GM12875 (cell line): ENCODE measurements at regions not wholly inside any gene's neighbourhood (a gene's known extent, or its start where the extent isn't known, plus 50 kb on each side); places are given as distances from the start of the nearest gene placed in this dataset.

Source experiments
- H3K4me3 ChIP-seq: one replicate; pipeline ENCODE4 v1.5.1; 2011; ENCODE audit warnings: low read depth, low read length, control low read depth
- TF ChIP-seq, protein P1 (sequence below): IDR thresholded peaks from 2 replicates; pipeline ENCODE4 v1.5.1; 2011; ENCODE audit warnings: low read depth, mild to moderate bottlenecking, control low read depth, inconsistent platforms, low read length, moderate library complexity, borderline replicate concordance; ENCODE audit not compliant: insufficient read depth

GRCh38 chr7:136501151-136501550 is 367.3 kb upstream of the CHRM2 start:
- no peak overlapping the region for H3K4me3 ChIP-seq
- TF ChIP-seq, protein P1, sequence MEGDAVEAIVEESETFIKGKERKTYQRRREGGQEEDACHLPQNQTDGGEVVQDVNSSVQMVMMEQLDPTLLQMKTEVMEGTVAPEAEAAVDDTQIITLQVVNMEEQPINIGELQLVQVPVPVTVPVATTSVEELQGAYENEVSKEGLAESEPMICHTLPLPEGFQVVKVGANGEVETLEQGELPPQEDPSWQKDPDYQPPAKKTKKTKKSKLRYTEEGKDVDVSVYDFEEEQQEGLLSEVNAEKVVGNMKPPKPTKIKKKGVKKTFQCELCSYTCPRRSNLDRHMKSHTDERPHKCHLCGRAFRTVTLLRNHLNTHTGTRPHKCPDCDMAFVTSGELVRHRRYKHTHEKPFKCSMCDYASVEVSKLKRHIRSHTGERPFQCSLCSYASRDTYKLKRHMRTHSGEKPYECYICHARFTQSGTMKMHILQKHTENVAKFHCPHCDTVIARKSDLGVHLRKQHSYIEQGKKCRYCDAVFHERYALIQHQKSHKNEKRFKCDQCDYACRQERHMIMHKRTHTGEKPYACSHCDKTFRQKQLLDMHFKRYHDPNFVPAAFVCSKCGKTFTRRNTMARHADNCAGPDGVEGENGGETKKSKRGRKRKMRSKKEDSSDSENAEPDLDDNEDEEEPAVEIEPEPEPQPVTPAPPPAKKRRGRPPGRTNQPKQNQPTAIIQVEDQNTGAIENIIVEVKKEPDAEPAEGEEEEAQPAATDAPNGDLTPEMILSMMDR, result no peak

DNA sequence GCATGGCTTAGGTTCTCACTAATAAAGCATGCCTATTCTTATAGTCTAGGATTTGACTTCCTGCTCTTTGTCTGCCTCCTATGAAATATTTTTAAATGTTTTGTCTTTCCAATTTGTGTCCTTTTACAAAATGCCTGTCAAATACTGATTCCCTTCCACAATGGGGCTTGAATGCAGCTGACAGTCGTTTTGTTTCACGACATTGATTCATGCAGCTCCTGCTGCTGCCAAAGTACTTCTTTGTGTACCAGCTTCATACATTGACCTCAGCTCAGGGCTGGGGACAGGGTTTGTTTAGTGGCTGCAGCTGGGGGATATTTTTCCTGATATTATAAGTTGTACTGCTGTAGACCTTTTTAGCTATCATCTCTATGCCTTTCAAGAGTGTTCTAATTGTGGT is 371.9 kb upstream of the CHRM2 start:
- H3K4me3 ChIP-seq, result no peak overlapping the region
- TF ChIP-seq, protein P1, result no peak

DNA sequence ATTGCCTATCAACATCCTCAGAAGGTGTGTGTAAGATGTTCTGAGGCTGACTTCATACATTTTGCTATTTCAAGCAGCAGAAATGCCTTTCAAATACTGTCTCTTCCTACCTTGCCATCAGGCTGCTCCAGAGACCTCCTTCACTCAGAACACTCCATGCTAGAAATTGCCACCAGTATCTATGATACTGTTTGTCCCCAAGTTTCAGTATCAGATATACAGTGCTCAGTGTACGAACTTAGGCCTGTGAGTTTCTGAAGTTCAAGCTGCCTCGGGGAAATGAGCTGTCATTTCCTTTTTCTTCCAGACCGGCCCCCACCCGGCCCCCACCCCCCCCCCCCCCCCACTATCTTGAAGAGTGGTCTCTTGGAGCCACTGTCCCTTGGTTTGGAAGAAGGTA is 373.4 kb upstream of the CHRM2 start:
- H3K4me3 ChIP-seq, result no peak overlapping the region
- TF ChIP-seq, protein P1, result no peak

DNA sequence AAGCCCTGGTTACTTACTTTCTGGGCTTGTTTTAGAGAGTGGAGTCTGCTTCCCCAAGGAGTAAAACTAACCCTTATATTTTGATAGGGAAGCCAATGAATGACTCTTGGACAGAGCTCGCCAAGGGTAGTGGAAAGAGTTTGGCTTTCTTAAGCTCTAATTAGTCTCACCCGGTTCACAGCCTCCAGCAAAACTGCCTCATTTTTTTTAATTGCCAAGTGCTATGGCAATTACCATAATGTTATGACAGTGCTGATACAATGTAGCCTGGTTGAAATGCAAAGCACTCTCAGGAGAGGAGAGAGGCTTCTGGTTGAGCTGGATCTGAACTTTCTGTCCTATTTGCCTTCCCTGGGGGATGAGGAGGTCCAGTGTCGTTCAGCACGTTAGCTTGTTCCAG is 376.1 kb upstream of the CHRM2 start:
- TF ChIP-seq, protein P1, result no peak
- H3K4me3 ChIP-seq, result no peak overlapping the region

DNA sequence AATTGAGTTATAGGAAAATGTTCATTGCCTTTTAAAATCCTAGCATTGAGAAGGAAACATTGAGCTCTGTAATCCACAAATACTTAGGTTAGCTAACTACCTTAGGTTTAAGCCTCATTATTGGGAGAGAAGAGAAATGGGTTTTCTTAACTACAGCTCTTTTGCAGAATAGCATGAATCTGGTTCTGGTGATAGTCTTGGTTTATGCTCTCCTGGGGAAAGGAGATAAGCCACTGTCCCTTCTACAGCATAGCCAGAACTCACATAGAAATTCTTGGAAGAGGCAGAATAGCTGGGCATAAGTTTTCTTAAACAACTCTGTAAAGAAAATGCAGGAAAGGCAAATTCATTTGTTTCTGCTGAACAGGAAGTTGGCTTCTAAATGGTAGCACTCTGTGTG is 378.6 kb upstream of the CHRM2 start:
- no peak overlapping the region for H3K4me3 ChIP-seq
- TF ChIP-seq, protein P1, result no peak

- TF ChIP-seq, protein P1, result no peak
- no peak overlapping the region for H3K4me3 ChIP-seq
Observed at GRCh38 chr7:136480901-136481300, 387.6 kb upstream of the CHRM2 start.

- TF ChIP-seq, protein P1, result no peak
- no peak overlapping the region for H3K4me3 ChIP-seq
Observed at GRCh38 chr7:136479922-136480321, 388.5 kb upstream of the CHRM2 start.
